SK-N-SH treated with all-trans-retinoic acid at 6 μM for 48 hours (cell line): ENCODE measurements at regions not wholly inside any gene's neighbourhood (a gene's known extent, or its start where the extent isn't known, plus 50 kb on each side); places are given as distances from the start of the nearest gene placed in this dataset.

Experiments used
- ATAC-seq: fragments of 200-7000 bp; cut with Tn5 transposase; 3 replicates; pipeline ENCODE4 v1.9.1; 2020; ENCODE audit warnings: mild to moderate bottlenecking, moderate library complexity
- ARNTL ChIP-seq: fragments of 450-650 bp; formaldehyde crosslinking; IDR thresholded peaks from 2 replicates; pipeline ENCODE4 v1.5.0; 2020; ENCODE audit warnings: low read depth, mild to moderate bottlenecking, moderate library complexity, borderline replicate concordance
- BACH2 ChIP-seq: fragments of 250-450 bp; sonication (Bioruptor Pico); IDR thresholded peaks from 2 replicates; pipeline ENCODE4 v1.9.0; 2021; ENCODE audit warnings: mild to moderate bottlenecking, borderline replicate concordance
- CSDC2 ChIP-seq: fragments of 250-450 bp; sonication (Bioruptor Pico); IDR thresholded peaks from 2 replicates; pipeline ENCODE4 v1.5.0; 2020; ENCODE audit warnings: mild to moderate bottlenecking, moderate library complexity
- ESRRG ChIP-seq: fragments of 250-450 bp; sonication (Bioruptor Pico); IDR thresholded peaks from 2 replicates; pipeline ENCODE4 v1.6.1; 2021; ENCODE audit warnings: mild to moderate bottlenecking
- GLIS3 ChIP-seq: fragments of 250-450 bp; sonication (Bioruptor Pico); IDR thresholded peaks from 2 replicates; pipeline ENCODE4 v1.5.0; 2020; ENCODE audit warnings: mild to moderate bottlenecking, moderate library complexity
- ISL1 ChIP-seq: fragments of 250-450 bp; sonication (Bioruptor Pico); IDR thresholded peaks from 2 replicates; pipeline ENCODE4 v2.1.2; 2022; ENCODE audit warnings: mild to moderate bottlenecking, moderate library complexity
- OSR1 ChIP-seq: fragments of 250-450 bp; sonication (Bioruptor Pico); IDR thresholded peaks from 2 replicates; pipeline ENCODE4 v1.8.0; 2022; ENCODE audit warnings: moderate library complexity, mild to moderate bottlenecking, inconsistent platforms
- POU6F1 ChIP-seq: fragments of 250-450 bp; sonication (Bioruptor Pico); IDR thresholded peaks from 2 replicates; pipeline ENCODE4 v1.8.0; 2021; ENCODE audit warnings: low read depth, mild to moderate bottlenecking, moderate library complexity, borderline replicate concordance
- PPARA ChIP-seq: fragments of 250-450 bp; sonication (Bioruptor Pico); IDR thresholded peaks from 2 replicates; pipeline ENCODE4 v1.5.0; 2020; ENCODE audit warnings: mild to moderate bottlenecking, borderline replicate concordance
- RARB ChIP-seq: fragments of 250-450 bp; sonication (Bioruptor Pico); IDR thresholded peaks from 2 replicates; pipeline ENCODE4 v1.8.0; 2021; ENCODE audit warnings: mild to moderate bottlenecking, moderate library complexity
- SNAI2 ChIP-seq: fragments of 250-450 bp; sonication (Bioruptor Pico); IDR thresholded peaks from 2 replicates; pipeline ENCODE4 v1.5.0; 2020; ENCODE audit warnings: mild to moderate bottlenecking, moderate library complexity
- TCF4 ChIP-seq: fragments of 250-450 bp; sonication (Bioruptor Pico); IDR thresholded peaks from 2 replicates; pipeline ENCODE4 v1.8.0; 2021; ENCODE audit warnings: mild to moderate bottlenecking, moderate library complexity, borderline replicate concordance
- ZC3H10 ChIP-seq: fragments of 250-450 bp; sonication (Bioruptor Pico); IDR thresholded peaks from 2 replicates; pipeline ENCODE4 v1.5.1; 2021; ENCODE audit warnings: mild to moderate bottlenecking, moderate library complexity
- ZFP30 ChIP-seq: fragments of 450-650 bp; formaldehyde crosslinking; IDR thresholded peaks from 2 replicates; pipeline ENCODE4 v1.5.0; 2022; ENCODE audit warnings: mild to moderate bottlenecking, moderate library complexity
- ZNF565 ChIP-seq: fragments of 450-650 bp; formaldehyde crosslinking; conservative IDR thresholded peaks from 2 replicates; pipeline ENCODE4 v1.5.0; 2020; ENCODE audit warnings: low read depth, mild to moderate bottlenecking, moderate library complexity
- ZNF70 ChIP-seq: fragments of 450-650 bp; formaldehyde crosslinking; IDR thresholded peaks from 2 replicates; pipeline ENCODE4 v1.5.0; 2020; ENCODE audit warnings: mild to moderate bottlenecking, moderate library complexity
- TF ChIP-seq, protein P1 (sequence below): fragments of 250-450 bp; sonication (Bioruptor Pico); IDR thresholded peaks from 2 replicates; pipeline ENCODE4 v1.8.0; 2020; ENCODE audit warnings: mild to moderate bottlenecking, moderate library complexity, borderline replicate concordance
- TF ChIP-seq, protein P2 (sequence below): fragments of 250-450 bp; sonication (Bioruptor Pico); IDR thresholded peaks from 2 replicates; pipeline ENCODE4 v1.5.1; 2020; ENCODE audit warnings: low read depth, mild to moderate bottlenecking, moderate library complexity
- TF ChIP-seq, protein P3 (sequence below): fragments of 250-450 bp; sonication (Bioruptor Pico); IDR thresholded peaks from 2 replicates; pipeline ENCODE4 v1.5.0; 2020; ENCODE audit warnings: mild to moderate bottlenecking, moderate library complexity
- TF ChIP-seq, protein P4 (sequence below): fragments of 250-450 bp; sonication (Bioruptor Pico); IDR thresholded peaks from 2 replicates; pipeline ENCODE4 v1.5.1; 2021; ENCODE audit warnings: mild to moderate bottlenecking, moderate library complexity

DNA sequence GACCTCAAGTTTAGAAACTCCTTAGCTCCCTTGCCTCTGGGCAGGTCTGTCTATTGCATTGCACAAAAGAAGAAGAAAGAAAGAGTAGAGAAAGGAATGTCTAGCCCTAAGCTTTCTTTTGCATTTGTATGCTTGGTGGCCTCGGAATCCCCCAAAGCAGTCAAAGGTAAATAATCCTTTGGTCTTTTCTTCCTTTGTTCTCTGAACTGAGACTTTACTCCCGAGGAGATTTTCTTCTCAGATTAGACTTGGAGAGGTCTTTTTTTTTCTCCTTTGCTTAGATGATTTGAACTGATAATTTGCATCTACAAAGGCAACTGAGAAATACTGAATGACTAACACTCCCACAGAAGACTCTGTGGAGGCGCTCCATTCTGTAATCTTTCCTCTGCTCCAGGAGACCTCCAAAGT lies 93.2 kb downstream of the AKR1D1 start:
- no peak for ATAC-seq
- no peak for TF ChIP-seq BACH2 (CRISPR knock-in tag)
- TF ChIP-seq CSDC2 (CRISPR knock-in tag), result no peak
- TF ChIP-seq ESRRG (CRISPR knock-in tag), result no peak
- TF ChIP-seq POU6F1 (CRISPR knock-in tag), result no peak
- TF ChIP-seq, protein P1, sequence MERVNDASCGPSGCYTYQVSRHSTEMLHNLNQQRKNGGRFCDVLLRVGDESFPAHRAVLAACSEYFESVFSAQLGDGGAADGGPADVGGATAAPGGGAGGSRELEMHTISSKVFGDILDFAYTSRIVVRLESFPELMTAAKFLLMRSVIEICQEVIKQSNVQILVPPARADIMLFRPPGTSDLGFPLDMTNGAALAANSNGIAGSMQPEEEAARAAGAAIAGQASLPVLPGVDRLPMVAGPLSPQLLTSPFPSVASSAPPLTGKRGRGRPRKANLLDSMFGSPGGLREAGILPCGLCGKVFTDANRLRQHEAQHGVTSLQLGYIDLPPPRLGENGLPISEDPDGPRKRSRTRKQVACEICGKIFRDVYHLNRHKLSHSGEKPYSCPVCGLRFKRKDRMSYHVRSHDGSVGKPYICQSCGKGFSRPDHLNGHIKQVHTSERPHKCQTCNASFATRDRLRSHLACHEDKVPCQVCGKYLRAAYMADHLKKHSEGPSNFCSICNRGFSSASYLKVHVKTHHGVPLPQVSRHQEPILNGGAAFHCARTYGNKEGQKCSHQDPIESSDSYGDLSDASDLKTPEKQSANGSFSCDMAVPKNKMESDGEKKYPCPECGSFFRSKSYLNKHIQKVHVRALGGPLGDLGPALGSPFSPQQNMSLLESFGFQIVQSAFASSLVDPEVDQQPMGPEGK (CRISPR knock-in tag), result no peak
- TF ChIP-seq ZNF70 (CRISPR knock-in tag), result no peak
- no peak for TF ChIP-seq PPARA (CRISPR knock-in tag)

DNA sequence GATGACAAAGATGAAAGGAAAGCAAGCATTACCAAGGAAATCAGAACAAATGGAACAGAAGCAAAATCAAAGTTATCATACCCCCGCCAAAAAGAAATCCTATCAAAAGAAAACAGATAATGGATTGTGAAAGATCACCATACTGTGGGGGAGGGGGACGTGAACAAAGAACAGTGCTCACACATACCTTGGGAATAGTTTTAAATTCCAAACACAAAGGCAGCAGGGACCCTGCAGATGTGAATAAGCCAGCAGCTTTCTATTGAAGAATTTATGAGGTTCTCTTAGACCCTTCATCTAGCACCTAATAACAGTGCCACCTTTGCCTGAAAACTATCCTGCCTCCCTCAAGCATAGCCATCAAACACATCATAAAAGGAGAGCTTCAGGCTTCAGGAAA lies 94.0 kb downstream of the AKR1D1 start:
- TF ChIP-seq, protein P2, sequence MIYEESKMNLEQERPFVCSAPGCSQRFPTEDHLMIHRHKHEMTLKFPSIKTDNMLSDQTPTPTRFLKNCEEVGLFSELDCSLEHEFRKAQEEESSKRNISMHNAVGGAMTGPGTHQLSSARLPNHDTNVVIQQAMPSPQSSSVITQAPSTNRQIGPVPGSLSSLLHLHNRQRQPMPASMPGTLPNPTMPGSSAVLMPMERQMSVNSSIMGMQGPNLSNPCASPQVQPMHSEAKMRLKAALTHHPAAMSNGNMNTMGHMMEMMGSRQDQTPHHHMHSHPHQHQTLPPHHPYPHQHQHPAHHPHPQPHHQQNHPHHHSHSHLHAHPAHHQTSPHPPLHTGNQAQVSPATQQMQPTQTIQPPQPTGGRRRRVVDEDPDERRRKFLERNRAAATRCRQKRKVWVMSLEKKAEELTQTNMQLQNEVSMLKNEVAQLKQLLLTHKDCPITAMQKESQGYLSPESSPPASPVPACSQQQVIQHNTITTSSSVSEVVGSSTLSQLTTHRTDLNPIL (CRISPR knock-in tag), result no peak
- no peak for TF ChIP-seq BACH2 (CRISPR knock-in tag)
- TF ChIP-seq ZNF565 (CRISPR knock-in tag), result no peak
- no peak for TF ChIP-seq POU6F1 (CRISPR knock-in tag)
- no peak for TF ChIP-seq GLIS3 (CRISPR knock-in tag)
- TF ChIP-seq CSDC2 (CRISPR knock-in tag), result no peak
- TF ChIP-seq RARB, result no peak
- TF ChIP-seq, protein P3, sequence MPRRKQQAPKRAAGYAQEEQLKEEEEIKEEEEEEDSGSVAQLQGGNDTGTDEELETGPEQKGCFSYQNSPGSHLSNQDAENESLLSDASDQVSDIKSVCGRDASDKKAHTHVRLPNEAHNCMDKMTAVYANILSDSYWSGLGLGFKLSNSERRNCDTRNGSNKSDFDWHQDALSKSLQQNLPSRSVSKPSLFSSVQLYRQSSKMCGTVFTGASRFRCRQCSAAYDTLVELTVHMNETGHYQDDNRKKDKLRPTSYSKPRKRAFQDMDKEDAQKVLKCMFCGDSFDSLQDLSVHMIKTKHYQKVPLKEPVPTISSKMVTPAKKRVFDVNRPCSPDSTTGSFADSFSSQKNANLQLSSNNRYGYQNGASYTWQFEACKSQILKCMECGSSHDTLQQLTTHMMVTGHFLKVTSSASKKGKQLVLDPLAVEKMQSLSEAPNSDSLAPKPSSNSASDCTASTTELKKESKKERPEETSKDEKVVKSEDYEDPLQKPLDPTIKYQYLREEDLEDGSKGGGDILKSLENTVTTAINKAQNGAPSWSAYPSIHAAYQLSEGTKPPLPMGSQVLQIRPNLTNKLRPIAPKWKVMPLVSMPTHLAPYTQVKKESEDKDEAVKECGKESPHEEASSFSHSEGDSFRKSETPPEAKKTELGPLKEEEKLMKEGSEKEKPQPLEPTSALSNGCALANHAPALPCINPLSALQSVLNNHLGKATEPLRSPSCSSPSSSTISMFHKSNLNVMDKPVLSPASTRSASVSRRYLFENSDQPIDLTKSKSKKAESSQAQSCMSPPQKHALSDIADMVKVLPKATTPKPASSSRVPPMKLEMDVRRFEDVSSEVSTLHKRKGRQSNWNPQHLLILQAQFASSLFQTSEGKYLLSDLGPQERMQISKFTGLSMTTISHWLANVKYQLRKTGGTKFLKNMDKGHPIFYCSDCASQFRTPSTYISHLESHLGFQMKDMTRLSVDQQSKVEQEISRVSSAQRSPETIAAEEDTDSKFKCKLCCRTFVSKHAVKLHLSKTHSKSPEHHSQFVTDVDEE, result no peak
- ATAC-seq, result no peak

GRCh38 chr7:138170959-138171703 lies 94.9 kb downstream of the AKR1D1 start:
- TF ChIP-seq GLIS3 (CRISPR knock-in tag), result no peak
- no peak for TF ChIP-seq PPARA (CRISPR knock-in tag)
- no peak for TF ChIP-seq SNAI2 (CRISPR knock-in tag)
- TF ChIP-seq RARB, result no peak
- no peak for TF ChIP-seq ISL1 (CRISPR knock-in tag)
- TF ChIP-seq ZFP30 (CRISPR knock-in tag), result no peak
- TF ChIP-seq ARNTL (CRISPR knock-in tag), result no peak
- no peak for TF ChIP-seq BACH2 (CRISPR knock-in tag)
- no peak for TF ChIP-seq ESRRG (CRISPR knock-in tag)
- TF ChIP-seq ZC3H10 (CRISPR knock-in tag), result no peak
- TF ChIP-seq TCF4, result no peak
- no peak for TF ChIP-seq OSR1
- TF ChIP-seq, protein P4, sequence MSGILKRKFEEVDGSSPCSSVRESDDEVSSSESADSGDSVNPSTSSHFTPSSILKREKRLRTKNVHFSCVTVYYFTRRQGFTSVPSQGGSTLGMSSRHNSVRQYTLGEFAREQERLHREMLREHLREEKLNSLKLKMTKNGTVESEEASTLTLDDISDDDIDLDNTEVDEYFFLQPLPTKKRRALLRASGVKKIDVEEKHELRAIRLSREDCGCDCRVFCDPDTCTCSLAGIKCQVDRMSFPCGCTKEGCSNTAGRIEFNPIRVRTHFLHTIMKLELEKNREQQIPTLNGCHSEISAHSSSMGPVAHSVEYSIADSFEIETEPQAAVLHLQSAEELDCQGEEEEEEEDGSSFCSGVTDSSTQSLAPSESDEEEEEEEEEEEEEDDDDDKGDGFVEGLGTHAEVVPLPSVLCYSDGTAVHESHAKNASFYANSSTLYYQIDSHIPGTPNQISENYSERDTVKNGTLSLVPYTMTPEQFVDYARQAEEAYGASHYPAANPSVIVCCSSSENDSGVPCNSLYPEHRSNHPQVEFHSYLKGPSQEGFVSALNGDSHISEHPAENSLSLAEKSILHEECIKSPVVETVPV (CRISPR knock-in tag), result no peak
- no peak for ATAC-seq
